ENCODE measurements at regions not wholly inside any gene's neighbourhood (a gene's known extent, or its start where the extent isn't known, plus 50 kb on each side); places are given as distances from the start of the nearest gene placed in this dataset.

DNA sequence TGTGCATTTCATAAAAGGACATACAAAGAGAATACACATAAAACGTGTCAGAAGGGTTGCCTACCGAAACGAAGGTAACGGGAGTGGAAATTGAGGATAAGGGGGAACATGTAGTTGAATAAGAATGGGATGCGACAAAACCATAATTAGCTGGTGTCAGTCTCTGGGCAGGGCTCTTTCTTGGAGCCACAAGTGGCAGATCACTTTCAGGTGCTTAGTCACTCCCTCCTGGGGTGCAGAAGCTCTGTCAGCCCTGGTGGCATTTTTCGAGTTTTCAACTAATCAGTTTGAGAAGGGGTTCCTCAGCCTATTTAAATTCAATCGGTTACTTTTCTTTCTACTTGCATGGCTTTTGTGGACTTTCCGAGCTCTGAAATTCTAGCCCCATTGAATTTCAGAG lies 133.9 kb upstream of the IGSF21 start:
- Histone ChIP-seq H3K79me1 (ENCODE audit: low read length) (no peaks in the 10 kb centered on the region), H2BK15ac (replicated peaks; ENCODE audit: low read depth) (no peak overlapping the region), H4K5ac (ENCODE audit: low read length) (no peak overlapping the region), H2BK120ac (ENCODE audit: low read depth, low read length) (no peak overlapping the region), H3K4me1 (ENCODE audit: control insufficient read depth, low read depth, low read length) (no peaks in the 10 kb centered on the region), H2BK5ac (ENCODE audit: low read length) (no peak overlapping the region), H3K27ac (ENCODE audit: low read depth, low read length) (no peak overlapping the region), H3K4me3 (ENCODE audit: low read length) (no peak overlapping the region), H3K4me2 (ENCODE audit: low read length) (no peak overlapping the region), H3K18ac (ENCODE audit: low read length) (no peak overlapping the region), H2AK5ac (ENCODE audit: low read length) (no peak overlapping the region), H3K23ac (ENCODE audit: low read length) (no peak overlapping the region), H3K4ac (ENCODE audit: low read depth, low read length) (no peak overlapping the region), H4K8ac (ENCODE audit: low read depth, low read length) (no peak overlapping the region), H3K36me3 (ENCODE audit: control insufficient read depth, insufficient read depth, low read length) (no peaks in the 10 kb centered on the region), H3K27me3 (ENCODE audit: insufficient read depth, low read length, poor library complexity) (no peaks in the 10 kb centered on the region), H3K9ac (ENCODE audit: low read length) (no peak overlapping the region), H3K79me2 (ENCODE audit: control insufficient read depth, insufficient read depth, low read length) (no peaks in the 10 kb centered on the region), H3K56ac (ENCODE audit: low read length) (no peak overlapping the region)
- WGBS (ENCODE audit: extremely low coverage, insufficient coverage, low lambda C conversion rate): no CpG with 5 or more reads among the region's 8 CpGs
- DNase-seq: peak; percentile 27

DNA sequence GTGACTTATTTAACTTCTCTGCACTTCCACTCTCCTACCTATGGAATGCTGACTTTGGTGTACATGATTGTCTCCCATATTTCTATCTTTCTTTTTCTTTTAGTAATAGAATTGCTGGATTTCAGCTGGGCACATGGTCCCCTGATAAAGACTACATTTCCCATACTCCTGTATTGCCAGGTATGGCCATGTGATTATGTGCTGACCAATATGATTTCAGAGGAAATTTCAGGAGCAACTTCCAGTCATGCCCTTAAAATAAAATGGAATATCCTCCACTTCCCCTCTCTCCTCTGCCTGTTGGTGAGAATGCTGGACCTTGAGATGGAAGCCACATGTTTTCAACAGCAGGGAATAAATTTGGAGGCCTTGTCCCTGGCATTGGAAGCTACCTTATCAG lies 130.7 kb upstream of the IGSF21 start:
- Histone ChIP-seq H2BK15ac (replicated peaks; ENCODE audit: low read depth) (no peak overlapping the region), H3K23ac (ENCODE audit: low read length) (no peak overlapping the region), H3K4me2 (ENCODE audit: low read length) (no peak overlapping the region), H3K27me3 (ENCODE audit: insufficient read depth, low read length, poor library complexity) (no peaks in the 10 kb centered on the region), H3K4me1 (ENCODE audit: control insufficient read depth, low read depth, low read length) (no peaks in the 10 kb centered on the region), H3K56ac (ENCODE audit: low read length) (no peak overlapping the region), H2BK120ac (ENCODE audit: low read depth, low read length) (no peak overlapping the region), H3K27ac (ENCODE audit: low read depth, low read length) (no peak overlapping the region), H3K18ac (ENCODE audit: low read length) (no peak overlapping the region), H4K5ac (ENCODE audit: low read length) (no peak overlapping the region), H3K9ac (ENCODE audit: low read length) (no peak overlapping the region), H3K4ac (ENCODE audit: low read depth, low read length) (no peak overlapping the region), H2BK5ac (ENCODE audit: low read length) (no peak overlapping the region), H3K4me3 (ENCODE audit: low read length) (no peak overlapping the region), H3K36me3 (ENCODE audit: control insufficient read depth, insufficient read depth, low read length) (no peaks in the 10 kb centered on the region), H3K79me2 (ENCODE audit: control insufficient read depth, insufficient read depth, low read length) (no peaks in the 10 kb centered on the region), H4K8ac (ENCODE audit: low read depth, low read length) (no peak overlapping the region), H2AK5ac (ENCODE audit: low read length) (no peak overlapping the region), H3K79me1 (ENCODE audit: low read length) (no peaks in the 10 kb centered on the region)
- DNase-seq: peak; percentile 15

DNA sequence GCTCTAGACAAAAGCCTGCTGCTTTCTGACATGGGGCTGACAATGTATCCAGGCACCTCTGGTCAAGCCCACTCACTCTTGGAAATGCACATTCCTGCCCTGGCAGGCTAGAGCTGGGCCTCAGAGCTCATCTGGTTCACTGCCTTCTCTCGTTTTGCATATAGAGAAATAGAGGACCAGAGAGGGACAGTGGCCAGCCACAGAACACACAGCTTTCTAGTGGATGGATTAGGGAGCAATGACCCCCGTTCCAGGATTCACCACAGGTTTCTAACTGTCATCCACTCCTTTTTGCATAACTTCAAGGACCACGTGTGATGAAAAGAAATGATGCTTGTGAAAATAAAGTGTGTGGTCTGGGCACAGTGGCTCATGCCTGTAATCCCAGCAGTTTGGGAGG lies 129.6 kb upstream of the IGSF21 start:
- H4K8ac ChIP-seq (ENCODE audit: low read depth, low read length): no peak overlapping the region
- no peak overlapping the region for H3K4me2 ChIP-seq (ENCODE audit: low read length)
- H2BK5ac ChIP-seq (ENCODE audit: low read length): no peak overlapping the region
- H3K9ac ChIP-seq (ENCODE audit: low read length): no peak overlapping the region
- no peak overlapping the region for H2AK5ac ChIP-seq (ENCODE audit: low read length)
- no peak overlapping the region for H3K56ac ChIP-seq (ENCODE audit: low read length)
- H3K27me3 ChIP-seq (ENCODE audit: insufficient read depth, low read length, poor library complexity): no peaks in the 10 kb centered on the region
- no peak overlapping the region for H2BK15ac ChIP-seq (replicated peaks; ENCODE audit: low read depth)
- H3K4ac ChIP-seq (ENCODE audit: low read depth, low read length): no peak overlapping the region
- H3K23ac ChIP-seq (ENCODE audit: low read length): no peak overlapping the region
- H3K4me1 ChIP-seq (ENCODE audit: control insufficient read depth, low read depth, low read length): no peaks in the 10 kb centered on the region
- no CpG with 5 or more reads among the region's 3 CpGs for WGBS (ENCODE audit: extremely low coverage, insufficient coverage, low lambda C conversion rate)
- no peaks in the 10 kb centered on the region for H3K79me2 ChIP-seq (ENCODE audit: control insufficient read depth, insufficient read depth, low read length)
- no peak overlapping the region for H3K4me3 ChIP-seq (ENCODE audit: low read length)
- H4K5ac ChIP-seq (ENCODE audit: low read length): no peak overlapping the region
- H2BK120ac ChIP-seq (ENCODE audit: low read depth, low read length): no peak overlapping the region
- no peaks in the 10 kb centered on the region for H3K36me3 ChIP-seq (ENCODE audit: control insufficient read depth, insufficient read depth, low read length)
- no peaks in the 10 kb centered on the region for H3K79me1 ChIP-seq (ENCODE audit: low read length)
- no peak overlapping the region for H3K18ac ChIP-seq (ENCODE audit: low read length)
- no peak overlapping the region for H3K27ac ChIP-seq (ENCODE audit: low read depth, low read length)
- DNase-seq: no peak

DNA sequence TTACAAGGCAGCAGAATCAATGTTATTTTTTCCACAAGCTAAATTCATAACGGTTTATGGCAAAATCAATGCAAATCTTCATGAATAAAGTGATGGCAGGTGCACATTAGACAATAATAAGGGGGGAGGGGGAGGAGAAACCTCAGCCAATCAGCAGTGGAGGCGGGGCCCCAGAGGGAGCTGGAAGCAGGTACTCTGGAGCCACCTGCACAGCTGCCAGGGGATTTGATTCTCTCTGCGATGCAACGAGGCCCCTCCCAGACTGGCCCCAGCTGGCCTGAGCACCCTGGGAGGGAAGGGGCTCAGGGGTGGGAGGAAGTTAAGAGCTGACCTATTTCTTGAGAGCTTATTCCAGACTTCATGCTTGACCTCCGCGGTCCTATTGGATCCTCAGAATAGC lies 127.8 kb upstream of the IGSF21 start:
- no peaks in the 10 kb centered on the region for H3K36me3 ChIP-seq (ENCODE audit: control insufficient read depth, insufficient read depth, low read length)
- no peak overlapping the region for H3K23ac ChIP-seq (ENCODE audit: low read length)
- no peaks in the 10 kb centered on the region for H3K79me1 ChIP-seq (ENCODE audit: low read length)
- no CpG with 5 or more reads among the region's 6 CpGs for WGBS (ENCODE audit: extremely low coverage, insufficient coverage, low lambda C conversion rate)
- no peak overlapping the region for H3K18ac ChIP-seq (ENCODE audit: low read length)
- no peak overlapping the region for H2BK15ac ChIP-seq (replicated peaks; ENCODE audit: low read depth)
- no peak for DNase-seq
- no peaks in the 10 kb centered on the region for H3K4me1 ChIP-seq (ENCODE audit: control insufficient read depth, low read depth, low read length)
- H2BK5ac ChIP-seq (ENCODE audit: low read length): no peak overlapping the region
- no peak overlapping the region for H2BK120ac ChIP-seq (ENCODE audit: low read depth, low read length)
- H3K9ac ChIP-seq (ENCODE audit: low read length): no peak overlapping the region
- no peaks in the 10 kb centered on the region for H3K27me3 ChIP-seq (ENCODE audit: insufficient read depth, low read length, poor library complexity)
- H3K27ac ChIP-seq (ENCODE audit: low read depth, low read length): no peak overlapping the region
- H4K8ac ChIP-seq (ENCODE audit: low read depth, low read length): no peak overlapping the region
- no peak overlapping the region for H2AK5ac ChIP-seq (ENCODE audit: low read length)
- H3K56ac ChIP-seq (ENCODE audit: low read length): no peak overlapping the region
- no peak overlapping the region for H3K4me3 ChIP-seq (ENCODE audit: low read length)
- H3K79me2 ChIP-seq (ENCODE audit: control insufficient read depth, insufficient read depth, low read length): no peaks in the 10 kb centered on the region
- H3K4ac ChIP-seq (ENCODE audit: low read depth, low read length): no peak overlapping the region
- H4K5ac ChIP-seq (ENCODE audit: low read length): no peak overlapping the region
- H3K4me2 ChIP-seq (ENCODE audit: low read length): no peak overlapping the region

DNA sequence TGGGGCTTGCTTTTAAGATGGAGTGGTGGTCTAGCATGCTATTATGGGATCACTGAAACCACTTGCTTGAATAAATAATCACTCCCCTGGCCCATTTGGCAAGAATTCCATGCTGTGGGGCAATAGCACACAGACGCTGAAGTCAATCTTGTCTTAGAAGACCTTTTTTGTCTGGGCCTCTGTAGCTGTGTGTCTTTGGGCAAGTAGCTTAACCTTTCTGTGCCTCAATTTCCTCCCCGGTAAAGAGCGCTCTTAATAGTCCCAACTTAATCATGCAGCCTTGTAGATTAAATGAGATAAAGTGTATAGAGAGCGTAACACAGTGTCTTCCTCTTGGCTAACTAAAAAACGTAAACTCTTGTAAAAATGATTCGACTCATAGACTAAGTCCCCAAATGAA lies 125.4 kb upstream of the IGSF21 start:
- H2BK120ac ChIP-seq (ENCODE audit: low read depth, low read length): no peak overlapping the region
- no peak overlapping the region for H4K8ac ChIP-seq (ENCODE audit: low read depth, low read length)
- H2BK5ac ChIP-seq (ENCODE audit: low read length): no peak overlapping the region
- H3K9ac ChIP-seq (ENCODE audit: low read length): no peak overlapping the region
- no peak overlapping the region for H3K56ac ChIP-seq (ENCODE audit: low read length)
- H3K4me3 ChIP-seq (ENCODE audit: low read length): no peak overlapping the region
- no peaks in the 10 kb centered on the region for H3K27me3 ChIP-seq (ENCODE audit: insufficient read depth, low read length, poor library complexity)
- no peak overlapping the region for H3K18ac ChIP-seq (ENCODE audit: low read length)
- no peaks in the 10 kb centered on the region for H3K36me3 ChIP-seq (ENCODE audit: control insufficient read depth, insufficient read depth, low read length)
- no peak overlapping the region for H3K23ac ChIP-seq (ENCODE audit: low read length)
- DNase-seq: no peak
- no peaks in the 10 kb centered on the region for H3K4me1 ChIP-seq (ENCODE audit: control insufficient read depth, low read depth, low read length)
- no peak overlapping the region for H4K5ac ChIP-seq (ENCODE audit: low read length)
- no peaks in the 10 kb centered on the region for H3K79me1 ChIP-seq (ENCODE audit: low read length)
- no peak overlapping the region for H3K27ac ChIP-seq (ENCODE audit: low read depth, low read length)
- H3K4me2 ChIP-seq (ENCODE audit: low read length): no peak overlapping the region
- H3K79me2 ChIP-seq (ENCODE audit: control insufficient read depth, insufficient read depth, low read length): no peaks in the 10 kb centered on the region
- no peak overlapping the region for H2BK15ac ChIP-seq (replicated peaks; ENCODE audit: low read depth)
- WGBS (ENCODE audit: extremely low coverage, insufficient coverage, low lambda C conversion rate): no CpG with 5 or more reads among the region's 6 CpGs
- no peak overlapping the region for H3K4ac ChIP-seq (ENCODE audit: low read depth, low read length)
- no peak overlapping the region for H2AK5ac ChIP-seq (ENCODE audit: low read length)

DNA sequence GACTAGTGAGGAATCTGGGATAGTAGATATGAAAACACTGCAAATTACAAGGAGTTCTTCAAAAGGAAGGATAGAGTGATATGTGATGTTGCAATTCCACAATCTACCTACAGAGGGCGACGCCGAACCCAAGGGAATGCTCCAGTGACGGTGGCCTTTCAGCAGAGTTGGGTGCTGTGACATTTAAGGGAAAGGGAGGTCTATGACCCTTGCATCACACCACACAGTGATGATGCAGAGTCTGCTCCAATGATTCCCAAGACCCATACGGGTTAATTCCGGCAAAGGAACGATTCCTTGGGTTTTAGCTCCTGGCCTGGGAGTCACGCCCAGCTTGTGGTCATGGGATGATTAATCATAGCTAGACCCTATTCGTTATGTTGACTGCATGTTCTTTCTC lies 123.0 kb upstream of the IGSF21 start:
- DNase-seq: peak; percentile 61
- Histone ChIP-seq H3K4ac (ENCODE audit: low read depth, low read length) (no peak overlapping the region), H2BK5ac (ENCODE audit: low read length) (no peak overlapping the region), H3K27ac (ENCODE audit: low read depth, low read length) (no peak overlapping the region), H3K4me3 (ENCODE audit: low read length) (no peak overlapping the region), H3K79me2 (ENCODE audit: control insufficient read depth, insufficient read depth, low read length) (no peaks in the 10 kb centered on the region), H2BK120ac (ENCODE audit: low read depth, low read length) (no peak overlapping the region), H2BK15ac (replicated peaks; ENCODE audit: low read depth) (no peak overlapping the region), H3K27me3 (ENCODE audit: insufficient read depth, low read length, poor library complexity) (no peaks in the 10 kb centered on the region), H4K5ac (ENCODE audit: low read length) (no peak overlapping the region), H3K36me3 (ENCODE audit: control insufficient read depth, insufficient read depth, low read length) (no peaks in the 10 kb centered on the region), H3K56ac (ENCODE audit: low read length) (no peak overlapping the region), H3K18ac (ENCODE audit: low read length) (no peak overlapping the region), H3K4me1 (ENCODE audit: control insufficient read depth, low read depth, low read length) (no peaks in the 10 kb centered on the region), H3K23ac (ENCODE audit: low read length) (no peak overlapping the region), H3K79me1 (ENCODE audit: low read length) (no peaks in the 10 kb centered on the region), H4K8ac (ENCODE audit: low read depth, low read length) (no peak overlapping the region), H3K4me2 (ENCODE audit: low read length) (no peak overlapping the region), H3K9ac (ENCODE audit: low read length) (no peak overlapping the region), H2AK5ac (ENCODE audit: low read length) (no peak overlapping the region)
- WGBS (ENCODE audit: extremely low coverage, insufficient coverage, low lambda C conversion rate): no CpG with 5 or more reads among the region's 9 CpGs
